ENCODE measurements at regions not wholly inside any gene's neighbourhood (a gene's known extent, or its start where the extent isn't known, plus 50 kb on each side); places are given as distances from the start of the nearest gene placed in this dataset.

DNA sequence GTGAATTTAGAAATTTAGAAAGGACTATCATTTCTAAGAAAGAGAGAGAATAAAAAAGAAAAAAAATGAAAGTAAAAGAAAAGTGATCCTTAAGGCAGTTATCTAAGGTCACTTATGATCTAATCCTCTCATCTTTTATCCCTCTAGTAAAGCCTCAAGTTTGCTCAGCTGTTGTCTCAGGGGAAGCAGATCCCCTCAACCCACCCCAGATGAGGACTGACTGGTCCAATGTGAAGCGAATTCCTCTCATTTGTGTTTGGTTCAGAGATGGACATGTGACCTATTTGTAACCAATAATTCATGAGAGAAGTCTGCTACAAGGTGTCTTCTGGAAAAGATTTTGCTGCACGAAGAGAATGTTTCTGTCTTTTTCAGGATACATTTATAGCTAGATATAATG is 1591.3 kb downstream of the ADGRL3 start (continued):
- TF ChIP-seq, protein P1, sequence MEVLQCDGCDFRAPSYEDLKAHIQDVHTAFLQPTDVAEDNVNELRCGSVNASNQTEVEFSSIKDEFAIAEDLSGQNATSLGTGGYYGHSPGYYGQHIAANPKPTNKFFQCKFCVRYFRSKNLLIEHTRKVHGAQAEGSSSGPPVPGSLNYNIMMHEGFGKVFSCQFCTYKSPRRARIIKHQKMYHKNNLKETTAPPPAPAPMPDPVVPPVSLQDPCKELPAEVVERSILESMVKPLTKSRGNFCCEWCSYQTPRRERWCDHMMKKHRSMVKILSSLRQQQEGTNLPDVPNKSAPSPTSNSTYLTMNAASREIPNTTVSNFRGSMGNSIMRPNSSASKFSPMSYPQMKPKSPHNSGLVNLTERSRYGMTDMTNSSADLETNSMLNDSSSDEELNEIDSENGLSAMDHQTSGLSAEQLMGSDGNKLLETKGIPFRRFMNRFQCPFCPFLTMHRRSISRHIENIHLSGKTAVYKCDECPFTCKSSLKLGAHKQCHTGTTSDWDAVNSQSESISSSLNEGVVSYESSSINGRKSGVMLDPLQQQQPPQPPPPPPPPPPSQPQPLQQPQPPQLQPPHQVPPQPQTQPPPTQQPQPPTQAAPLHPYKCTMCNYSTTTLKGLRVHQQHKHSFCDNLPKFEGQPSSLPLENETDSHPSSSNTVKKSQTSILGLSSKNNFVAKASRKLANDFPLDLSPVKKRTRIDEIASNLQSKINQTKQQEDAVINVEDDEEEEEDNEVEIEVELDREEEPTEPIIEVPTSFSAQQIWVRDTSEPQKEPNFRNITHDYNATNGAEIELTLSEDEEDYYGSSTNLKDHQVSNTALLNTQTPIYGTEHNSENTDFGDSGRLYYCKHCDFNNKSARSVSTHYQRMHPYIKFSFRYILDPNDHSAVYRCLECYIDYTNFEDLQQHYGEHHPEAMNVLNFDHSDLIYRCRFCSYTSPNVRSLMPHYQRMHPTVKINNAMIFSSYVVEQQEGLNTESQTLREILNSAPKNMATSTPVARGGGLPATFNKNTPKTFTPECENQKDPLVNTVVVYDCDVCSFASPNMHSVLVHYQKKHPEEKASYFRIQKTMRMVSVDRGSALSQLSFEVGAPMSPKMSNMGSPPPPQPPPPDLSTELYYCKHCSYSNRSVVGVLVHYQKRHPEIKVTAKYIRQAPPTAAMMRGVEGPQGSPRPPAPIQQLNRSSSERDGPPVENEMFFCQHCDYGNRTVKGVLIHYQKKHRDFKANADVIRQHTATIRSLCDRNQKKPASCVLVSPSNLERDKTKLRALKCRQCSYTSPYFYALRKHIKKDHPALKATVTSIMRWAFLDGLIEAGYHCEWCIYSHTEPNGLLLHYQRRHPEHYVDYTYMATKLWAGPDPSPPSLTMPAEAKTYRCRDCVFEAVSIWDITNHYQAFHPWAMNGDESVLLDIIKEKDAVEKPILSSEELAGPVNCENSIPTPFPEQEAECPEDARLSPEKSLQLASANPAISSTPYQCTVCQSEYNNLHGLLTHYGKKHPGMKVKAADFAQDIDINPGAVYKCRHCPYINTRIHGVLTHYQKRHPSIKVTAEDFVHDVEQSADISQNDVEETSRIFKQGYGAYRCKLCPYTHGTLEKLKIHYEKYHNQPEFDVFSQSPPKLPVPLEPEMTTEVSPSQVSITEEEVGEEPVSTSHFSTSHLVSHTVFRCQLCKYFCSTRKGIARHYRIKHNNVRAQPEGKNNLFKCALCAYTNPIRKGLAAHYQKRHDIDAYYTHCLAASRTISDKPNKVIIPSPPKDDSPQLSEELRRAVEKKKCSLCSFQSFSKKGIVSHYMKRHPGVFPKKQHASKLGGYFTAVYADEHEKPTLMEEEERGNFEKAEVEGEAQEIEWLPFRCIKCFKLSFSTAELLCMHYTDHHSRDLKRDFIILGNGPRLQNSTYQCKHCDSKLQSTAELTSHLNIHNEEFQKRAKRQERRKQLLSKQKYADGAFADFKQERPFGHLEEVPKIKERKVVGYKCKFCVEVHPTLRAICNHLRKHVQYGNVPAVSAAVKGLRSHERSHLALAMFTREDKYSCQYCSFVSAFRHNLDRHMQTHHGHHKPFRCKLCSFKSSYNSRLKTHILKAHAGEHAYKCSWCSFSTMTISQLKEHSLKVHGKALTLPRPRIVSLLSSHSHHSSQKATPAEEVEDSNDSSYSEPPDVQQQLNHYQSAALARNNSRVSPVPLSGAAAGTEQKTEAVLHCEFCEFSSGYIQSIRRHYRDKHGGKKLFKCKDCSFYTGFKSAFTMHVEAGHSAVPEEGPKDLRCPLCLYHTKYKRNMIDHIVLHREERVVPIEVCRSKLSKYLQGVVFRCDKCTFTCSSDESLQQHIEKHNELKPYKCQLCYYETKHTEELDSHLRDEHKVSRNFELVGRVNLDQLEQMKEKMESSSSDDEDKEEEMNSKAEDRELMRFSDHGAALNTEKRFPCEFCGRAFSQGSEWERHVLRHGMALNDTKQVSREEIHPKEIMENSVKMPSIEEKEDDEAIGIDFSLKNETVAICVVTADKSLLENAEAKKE (CRISPR knock-in tag; IDR thresholded peaks at IDR 0.05): no peak
- no peak for TF ChIP-seq POLR2AphosphoS5 (IDR thresholded peaks at IDR 0.05; ENCODE audit: low read depth)

DNA sequence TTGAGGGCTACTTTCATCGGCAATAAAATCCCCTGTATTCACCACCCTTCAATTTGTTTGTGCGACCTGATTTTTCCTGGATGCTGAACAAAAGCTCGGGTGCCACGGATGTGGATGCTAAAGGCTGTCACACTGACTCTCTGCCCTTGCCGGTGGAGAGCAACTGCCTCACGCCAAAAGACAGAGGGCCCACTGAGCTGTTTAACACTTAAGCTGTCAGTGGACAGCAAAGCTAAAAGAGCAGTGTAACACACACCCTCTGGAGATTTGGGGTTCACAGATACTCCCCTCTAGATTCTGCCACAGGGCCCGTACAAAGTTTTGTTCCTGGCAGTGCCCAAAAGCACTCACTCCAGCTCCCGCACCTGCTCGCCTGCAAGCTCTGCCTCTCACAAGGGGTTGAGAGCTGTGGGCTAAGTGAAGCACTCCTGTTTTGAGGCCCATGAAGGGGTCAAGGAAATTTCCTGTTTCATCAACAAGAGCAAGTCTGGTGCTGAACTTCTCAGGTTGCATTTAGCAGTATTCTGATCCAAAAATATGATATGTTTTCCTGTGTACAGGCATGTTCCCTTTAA is 1571.9 kb downstream of the ADGRL3 start:
- no peak overlapping the region for H3K4me2 ChIP-seq
- H3F3A ChIP-seq (replicated peaks; ENCODE audit: low read depth): no peaks in the 10 kb centered on the region
- H3K27me3 Mint-ChIP-seq (ENCODE audit: insufficient read depth, low read depth, poor library complexity): peaks cover 3% of the 10 kb centered on the region
- H3K9me3 Mint-ChIP-seq: no peaks in the 10 kb centered on the region
- H3K27ac ChIP-seq (ENCODE audit: low read depth): no peak overlapping the region
- DNase-seq (ENCODE audit: low spot score) (peak; percentile 8), ATAC-seq (peak; percentile 64)
- no peaks in the 10 kb centered on the region for H4K20me1 ChIP-seq (replicated peaks; ENCODE audit: insufficient read depth)
- H3K4me1 Mint-ChIP-seq: peaks cover 5% of the 10 kb centered on the region; the same call in 2 of the 3 replicates
- no peaks in the 10 kb centered on the region for H3K9me2 ChIP-seq (ENCODE audit: insufficient read depth)
- no peak overlapping the region for H3K4me3 ChIP-seq
- H3K36me3 Mint-ChIP-seq (ENCODE audit: low read depth): no peaks in the 10 kb centered on the region
- no peaks in the 10 kb centered on the region for H3K4me1 ChIP-seq (ENCODE audit: insufficient read depth)
- H2AFZ ChIP-seq: peak overlapping the region; percentile 83
- no peaks in the 10 kb centered on the region for H3K27me3 ChIP-seq (ENCODE audit: insufficient read depth)
- no peak overlapping the region for H3K4me3 Mint-ChIP-seq
- TF ChIP-seq CREB1 (CRISPR knock-in tag; IDR thresholded peaks at IDR 0.05; ENCODE audit: low read depth) (no peak), ZNF331 (CRISPR knock-in tag; IDR thresholded peaks at IDR 0.05; ENCODE audit: low read depth) (no peak), JUNB (IDR thresholded peaks at IDR 0.05; ENCODE audit: unreplicated experiment) (no peak), ZNF114 (CRISPR knock-in tag; IDR thresholded peaks at IDR 0.05) (no peak), NANOG (IDR thresholded peaks at IDR 0.05; ENCODE audit: borderline replicate concordance) (no peak), STAT1 (IDR thresholded peaks at IDR 0.05; ENCODE audit: unreplicated experiment) (no peak), POLR2AphosphoS5 (IDR thresholded peaks at IDR 0.05; ENCODE audit: low read depth) (no peak), EZH2 (IDR thresholded peaks at IDR 0.05; ENCODE audit: low read depth, unreplicated experiment) (no peak)
- TF ChIP-seq, protein P2, sequence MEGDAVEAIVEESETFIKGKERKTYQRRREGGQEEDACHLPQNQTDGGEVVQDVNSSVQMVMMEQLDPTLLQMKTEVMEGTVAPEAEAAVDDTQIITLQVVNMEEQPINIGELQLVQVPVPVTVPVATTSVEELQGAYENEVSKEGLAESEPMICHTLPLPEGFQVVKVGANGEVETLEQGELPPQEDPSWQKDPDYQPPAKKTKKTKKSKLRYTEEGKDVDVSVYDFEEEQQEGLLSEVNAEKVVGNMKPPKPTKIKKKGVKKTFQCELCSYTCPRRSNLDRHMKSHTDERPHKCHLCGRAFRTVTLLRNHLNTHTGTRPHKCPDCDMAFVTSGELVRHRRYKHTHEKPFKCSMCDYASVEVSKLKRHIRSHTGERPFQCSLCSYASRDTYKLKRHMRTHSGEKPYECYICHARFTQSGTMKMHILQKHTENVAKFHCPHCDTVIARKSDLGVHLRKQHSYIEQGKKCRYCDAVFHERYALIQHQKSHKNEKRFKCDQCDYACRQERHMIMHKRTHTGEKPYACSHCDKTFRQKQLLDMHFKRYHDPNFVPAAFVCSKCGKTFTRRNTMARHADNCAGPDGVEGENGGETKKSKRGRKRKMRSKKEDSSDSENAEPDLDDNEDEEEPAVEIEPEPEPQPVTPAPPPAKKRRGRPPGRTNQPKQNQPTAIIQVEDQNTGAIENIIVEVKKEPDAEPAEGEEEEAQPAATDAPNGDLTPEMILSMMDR (conservative IDR thresholded peaks at IDR 0.05; ENCODE audit: low read depth in 2 of 2): no peak
- H3K79me2 ChIP-seq (replicated peaks; ENCODE audit: insufficient read depth): no peaks in the 10 kb centered on the region
- H3K27ac Mint-ChIP-seq: no peak overlapping the region
- no peaks in the 10 kb centered on the region for H3K36me3 ChIP-seq (ENCODE audit: insufficient read depth)
